Left ventricle myocardium inferior (tissue), 1 donor: ENCODE measurements at regions not wholly inside any gene's neighbourhood (a gene's known extent, or its start where the extent isn't known, plus 50 kb on each side); places are given as distances from the start of the nearest gene placed in this dataset.

ENCODE experiments used
- DNase-seq: peaks from one replicate; pipeline ENCODE4 v3.0.0-alpha.2; 2020
- H3K27ac ChIP-seq: fragments of 200-600 bp; replicated peaks from 2 replicates; pipeline ENCODE4 v1.8.0; 2021
- H3K27me3 ChIP-seq: fragments of 200-600 bp; 2 replicates; pipeline ENCODE4 v1.8.0; 2021; ENCODE audit warnings: low read depth
- H3K36me3 ChIP-seq: fragments of 200-600 bp; 2 replicates; pipeline ENCODE4 v1.8.0; 2021
- H3K4me1 ChIP-seq: fragments of 200-600 bp; 2 replicates; pipeline ENCODE4 v1.8.0; 2021
- H3K4me3 ChIP-seq: fragments of 200-600 bp; 2 replicates; pipeline ENCODE4 v1.8.0; 2021; ENCODE audit warnings: mild to moderate bottlenecking, moderate library complexity
- H3K9me3 ChIP-seq: fragments of 200-600 bp; replicated peaks from 2 replicates; pipeline ENCODE4 v1.8.0; 2021
- intact Hi-C: fragments of 100-400 bp; cut with micrococcal nuclease; formaldehyde crosslinking; loops from one replicate; pipeline ENCODE4 v1.11.0; 2022
- TF ChIP-seq, protein P1 (sequence below): fragments of 200-600 bp; IDR thresholded peaks from 2 replicates; pipeline ENCODE4 v1.8.0; 2021; ENCODE audit warnings: antibody characterized with exemption, mild to moderate bottlenecking, borderline replicate concordance
- donor health status: DM: no; HTN: yes; CAD: no; lungs with severe emphysema.

DNA sequence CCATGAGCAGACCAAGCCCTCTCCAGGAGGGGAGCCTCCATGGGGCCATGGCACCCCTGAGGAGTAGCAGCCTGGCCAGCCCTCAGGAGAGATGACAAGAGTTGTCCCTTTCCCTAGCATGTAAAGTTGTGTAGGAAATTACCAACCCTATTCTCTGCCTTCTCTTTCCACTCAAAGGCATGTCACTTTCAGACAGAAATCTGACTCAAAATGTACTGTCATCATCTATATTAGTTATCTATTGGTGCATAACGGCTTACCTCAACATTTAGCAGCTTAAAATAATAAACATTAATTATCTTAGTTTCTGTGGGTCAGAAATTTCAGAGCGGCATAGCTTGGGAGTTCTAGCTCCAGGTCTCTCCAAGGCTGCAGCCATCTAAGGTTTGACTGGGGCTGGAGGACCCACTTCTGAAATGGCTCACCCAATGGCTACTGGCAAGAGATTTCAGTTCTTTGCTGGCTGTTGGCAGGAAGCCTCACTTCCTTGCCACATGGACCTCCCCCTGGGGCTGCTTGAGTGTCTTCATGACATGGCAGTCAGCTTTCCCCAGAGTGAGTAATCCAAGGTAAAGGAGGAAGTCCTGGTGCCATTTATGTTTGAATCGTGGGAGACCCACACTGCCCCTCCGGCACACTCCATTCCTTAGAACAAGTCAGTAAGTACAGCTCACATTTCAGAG, 632.3 kb downstream of the CCDC171 start:
- Histone ChIP-seq H3K27ac (no peak overlapping the region), H3K9me3 (peaks cover 17% of the 10 kb centered on the region), H3K36me3 (no peaks in the 10 kb centered on the region), H3K27me3 (no peaks in the 10 kb centered on the region), H3K4me3 (no peak overlapping the region), H3K4me1 (peaks cover 16% of the 10 kb centered on the region)
- TF ChIP-seq, protein P1, sequence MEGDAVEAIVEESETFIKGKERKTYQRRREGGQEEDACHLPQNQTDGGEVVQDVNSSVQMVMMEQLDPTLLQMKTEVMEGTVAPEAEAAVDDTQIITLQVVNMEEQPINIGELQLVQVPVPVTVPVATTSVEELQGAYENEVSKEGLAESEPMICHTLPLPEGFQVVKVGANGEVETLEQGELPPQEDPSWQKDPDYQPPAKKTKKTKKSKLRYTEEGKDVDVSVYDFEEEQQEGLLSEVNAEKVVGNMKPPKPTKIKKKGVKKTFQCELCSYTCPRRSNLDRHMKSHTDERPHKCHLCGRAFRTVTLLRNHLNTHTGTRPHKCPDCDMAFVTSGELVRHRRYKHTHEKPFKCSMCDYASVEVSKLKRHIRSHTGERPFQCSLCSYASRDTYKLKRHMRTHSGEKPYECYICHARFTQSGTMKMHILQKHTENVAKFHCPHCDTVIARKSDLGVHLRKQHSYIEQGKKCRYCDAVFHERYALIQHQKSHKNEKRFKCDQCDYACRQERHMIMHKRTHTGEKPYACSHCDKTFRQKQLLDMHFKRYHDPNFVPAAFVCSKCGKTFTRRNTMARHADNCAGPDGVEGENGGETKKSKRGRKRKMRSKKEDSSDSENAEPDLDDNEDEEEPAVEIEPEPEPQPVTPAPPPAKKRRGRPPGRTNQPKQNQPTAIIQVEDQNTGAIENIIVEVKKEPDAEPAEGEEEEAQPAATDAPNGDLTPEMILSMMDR, result no peak
- DNase-seq, result no peak
- intact Hi-C loops, result no loop called here

- H3K4me1 ChIP-seq, result peaks cover 10% of the 10 kb centered on the region
- H3K27ac ChIP-seq, result no peak overlapping the region
- peaks cover 20% of the 10 kb centered on the region for H3K9me3 ChIP-seq
- H3K27me3 ChIP-seq, result no peaks in the 10 kb centered on the region
- intact Hi-C loops, result no loop called here
- TF ChIP-seq, protein P1, result no peak
- DNase-seq, result no peak
- no peaks in the 10 kb centered on the region for H3K36me3 ChIP-seq
- no peak overlapping the region for H3K4me3 ChIP-seq
Observed at GRCh38 chr9:16191191-16191590, 638.3 kb downstream of the CCDC171 start.

DNA sequence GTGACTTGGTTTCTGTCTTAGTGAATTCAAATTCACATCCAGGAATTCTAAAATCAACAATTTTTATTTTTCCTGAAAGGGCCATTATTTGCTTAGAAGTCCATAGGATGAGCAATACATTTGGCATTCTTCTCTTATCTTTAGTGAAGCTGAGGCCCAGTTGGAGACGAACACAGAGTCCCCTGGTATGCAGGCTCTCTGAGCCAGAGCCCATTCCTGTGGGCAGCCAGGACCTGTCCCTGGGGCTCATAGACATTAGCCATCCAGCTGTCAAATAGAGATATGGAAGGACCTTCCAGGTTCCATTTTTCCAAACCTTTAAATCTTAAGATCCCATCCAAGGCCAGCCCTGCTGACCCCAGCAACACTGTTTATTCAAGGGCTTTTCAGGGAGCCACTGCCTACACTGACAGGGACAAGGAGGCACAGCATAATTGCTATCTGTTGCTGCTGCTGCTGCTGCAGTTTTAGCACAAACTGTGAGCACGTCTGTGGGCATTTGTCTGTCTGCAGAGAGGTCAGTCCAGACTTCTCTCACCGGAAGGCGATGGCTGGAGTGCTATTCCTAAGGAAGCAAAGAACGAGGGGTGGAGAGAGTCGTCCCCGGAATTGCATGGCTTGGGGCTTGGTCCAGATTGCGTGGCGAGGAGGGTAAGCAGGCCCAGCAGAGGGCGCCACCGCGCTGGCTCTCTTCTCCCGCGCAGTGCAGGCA, 639.0 kb downstream of the CCDC171 start:
- H3K36me3 ChIP-seq, result no peaks in the 10 kb centered on the region
- peaks cover 20% of the 10 kb centered on the region for H3K9me3 ChIP-seq
- peak overlapping the region; percentile 19 for H3K4me3 ChIP-seq
- no peaks in the 10 kb centered on the region for H3K27me3 ChIP-seq
- TF ChIP-seq, protein P1, result peak; percentile 83
- intact Hi-C loops, result no loop called here
- H3K4me1 ChIP-seq, result peaks cover 10% of the 10 kb centered on the region
- no peak overlapping the region for H3K27ac ChIP-seq
- DNase-seq, result peak; percentile 78

DNA sequence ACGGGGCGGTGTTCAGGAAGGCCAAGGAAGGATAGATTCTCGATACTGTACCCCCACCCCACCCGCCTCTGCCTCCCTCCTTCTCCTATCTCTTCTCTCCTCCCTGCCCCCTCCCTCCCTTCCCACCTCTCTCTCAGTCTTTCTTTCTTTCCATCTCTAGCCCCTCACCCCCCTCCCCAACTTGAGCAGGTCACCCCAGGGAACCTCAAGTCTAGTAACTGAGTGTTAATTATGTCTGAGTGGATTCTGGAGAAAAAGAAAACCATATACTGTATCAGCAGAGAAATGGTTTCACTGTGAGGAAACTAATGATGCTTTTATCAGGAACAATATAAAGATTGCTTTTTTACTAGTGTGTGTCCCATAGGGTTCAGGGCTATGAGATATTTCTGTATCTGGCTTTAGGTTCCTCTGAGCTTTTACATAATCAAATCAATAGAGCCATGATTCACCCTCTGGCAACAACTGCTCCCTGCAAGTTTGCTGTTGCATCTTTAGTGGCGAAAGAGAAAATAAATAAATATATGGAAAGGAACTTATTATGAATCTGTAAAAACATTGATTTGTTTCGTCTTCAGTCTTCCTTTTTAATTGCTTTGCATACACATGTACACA, 639.7 kb downstream of the CCDC171 start:
- DNase-seq, result no peak
- Histone ChIP-seq H3K4me3 (peak overlapping the region; percentile 19), H3K27me3 (no peaks in the 10 kb centered on the region), H3K4me1 (peaks cover 17% of the 10 kb centered on the region), H3K27ac (no peak overlapping the region), H3K36me3 (no peaks in the 10 kb centered on the region), H3K9me3 (peaks cover 20% of the 10 kb centered on the region)
- TF ChIP-seq, protein P1, result no peak
- intact Hi-C loops, result no loop called here

GRCh38 chr9:16193066-16193465, 640.2 kb downstream of the CCDC171 start:
- Histone ChIP-seq H3K27ac (no peak overlapping the region), H3K36me3 (no peaks in the 10 kb centered on the region), H3K27me3 (no peaks in the 10 kb centered on the region), H3K4me3 (no peak overlapping the region), H3K9me3 (peaks cover 20% of the 10 kb centered on the region), H3K4me1 (peaks cover 22% of the 10 kb centered on the region)
- DNase-seq, result no peak
- TF ChIP-seq, protein P1, result no peak
- intact Hi-C loops, result no loop called here
